ENCODE measurements at regions not wholly inside any gene's neighbourhood (a gene's known extent, or its start where the extent isn't known, plus 50 kb on each side); places are given as distances from the start of the nearest gene placed in this dataset.
"Not testable (repeated sequence)": the region's sequence is repeated elsewhere in the genome, so short reads cannot be mapped to it uniquely, and the experiment has no call there.

DNA sequence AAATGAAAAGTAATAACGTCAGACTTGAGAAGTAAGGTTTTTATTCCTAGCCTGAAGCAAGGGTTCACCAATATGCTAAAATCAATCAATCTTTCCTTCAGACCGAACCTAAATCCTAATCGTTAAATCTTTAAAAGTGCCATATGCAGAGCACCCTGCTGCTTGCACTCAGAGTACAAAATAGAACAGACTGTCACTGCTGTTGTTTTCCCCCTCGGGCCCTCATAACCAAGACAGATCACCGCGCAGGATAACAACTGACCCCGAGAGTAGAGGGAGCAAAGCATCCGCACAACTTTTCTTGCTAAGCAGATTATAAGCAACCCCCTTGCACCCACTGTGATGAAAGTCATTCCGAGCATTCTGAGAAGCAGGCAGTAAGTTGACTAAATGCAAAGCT lies 550.9 kb upstream of the NDST4 start:
- DNase-seq (ENCODE audit: low read depth): no peak

DNA sequence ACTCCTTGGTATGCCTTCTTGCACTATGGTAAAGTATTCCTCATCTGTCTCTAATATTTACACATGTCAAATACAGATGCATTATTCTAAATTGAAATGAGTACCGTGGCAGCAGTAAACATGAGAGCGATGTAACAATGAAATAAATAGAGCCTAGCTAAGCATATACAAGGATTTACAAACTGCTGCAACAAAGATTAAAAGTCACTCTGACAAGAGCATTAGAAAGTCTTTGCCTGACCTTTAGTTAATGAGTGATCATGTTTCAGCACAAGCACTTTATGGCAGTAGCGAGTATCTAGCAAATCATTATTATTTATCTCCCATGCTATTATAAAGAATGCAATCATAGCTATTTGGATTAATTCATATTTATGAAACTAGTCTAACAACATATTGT lies 547.0 kb upstream of the NDST4 start:
- no peak for DNase-seq (ENCODE audit: low read depth)

DNA sequence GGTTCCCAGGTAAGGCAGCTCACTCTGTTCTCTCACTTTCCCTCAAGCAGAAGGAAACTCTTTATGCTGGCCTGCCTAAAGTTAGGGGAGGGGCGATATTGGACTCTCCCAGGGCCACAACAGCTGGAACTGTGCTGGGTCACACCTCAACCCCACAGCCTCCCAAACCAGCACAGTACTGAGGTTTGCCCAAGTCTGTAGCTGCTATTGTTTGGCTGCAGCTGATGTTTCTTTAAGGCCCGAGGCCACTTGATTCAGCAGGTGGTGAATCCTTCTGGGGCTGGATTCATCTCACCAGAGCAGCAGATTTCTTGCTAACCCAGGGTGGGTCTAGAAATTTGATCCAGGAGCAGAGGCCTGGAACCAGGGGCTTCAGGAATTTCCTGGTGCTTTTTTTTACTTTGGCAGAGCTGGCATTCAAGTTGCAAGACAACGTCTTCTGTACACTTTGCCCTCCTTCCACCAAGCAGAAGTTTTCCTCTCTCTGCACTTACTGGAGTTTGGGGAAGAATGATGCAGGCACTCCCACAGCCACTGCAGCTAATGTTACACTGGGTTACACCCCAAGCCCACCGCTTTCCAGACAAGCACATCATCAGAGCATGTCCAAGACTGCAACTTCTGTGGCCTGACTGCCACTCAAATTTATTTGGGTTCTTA lies 544.7 kb upstream of the NDST4 start:
- DNase-seq (ENCODE audit: low read depth): no peak

DNA sequence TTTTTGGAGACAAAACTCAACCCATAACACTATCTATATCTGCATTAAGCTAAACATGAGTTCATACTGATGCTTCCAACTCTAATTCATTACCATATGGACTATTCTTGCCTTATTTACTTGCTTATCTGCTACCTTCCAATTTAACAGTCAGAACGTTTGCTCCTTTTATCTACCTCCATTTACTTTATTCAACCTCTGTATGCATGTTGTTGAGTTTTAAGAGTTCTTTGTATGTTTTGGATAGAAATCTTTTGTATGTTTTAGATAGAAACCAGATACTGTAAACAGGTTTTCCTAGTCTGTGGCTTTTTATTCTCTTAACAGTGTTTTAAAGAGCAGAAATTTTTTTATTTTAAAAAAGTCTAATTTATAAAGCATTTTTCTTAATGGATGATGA lies 542.2 kb upstream of the NDST4 start:
- no peak for DNase-seq (ENCODE audit: low read depth)

DNA sequence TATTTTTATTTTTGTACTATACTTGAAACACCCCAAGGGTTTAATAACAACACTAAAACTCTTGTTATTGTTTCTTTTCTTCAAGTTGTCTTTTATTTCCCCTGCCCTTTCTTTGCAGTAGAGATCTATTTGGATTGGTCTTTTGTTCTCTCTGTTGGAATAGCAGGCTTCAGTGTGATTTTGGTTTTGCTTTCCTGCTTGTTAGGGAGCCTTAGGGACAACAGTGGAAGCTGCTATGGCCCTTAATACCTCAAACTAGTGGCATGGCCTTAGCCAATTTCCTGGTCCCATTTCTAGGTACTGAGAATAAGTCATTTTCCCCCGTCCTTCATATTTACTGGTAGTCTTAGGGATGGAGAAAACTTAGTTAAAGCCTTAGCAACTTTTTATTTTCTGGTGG lies 535.4 kb upstream of the NDST4 start:
- no peak for DNase-seq (ENCODE audit: low read depth)

DNA sequence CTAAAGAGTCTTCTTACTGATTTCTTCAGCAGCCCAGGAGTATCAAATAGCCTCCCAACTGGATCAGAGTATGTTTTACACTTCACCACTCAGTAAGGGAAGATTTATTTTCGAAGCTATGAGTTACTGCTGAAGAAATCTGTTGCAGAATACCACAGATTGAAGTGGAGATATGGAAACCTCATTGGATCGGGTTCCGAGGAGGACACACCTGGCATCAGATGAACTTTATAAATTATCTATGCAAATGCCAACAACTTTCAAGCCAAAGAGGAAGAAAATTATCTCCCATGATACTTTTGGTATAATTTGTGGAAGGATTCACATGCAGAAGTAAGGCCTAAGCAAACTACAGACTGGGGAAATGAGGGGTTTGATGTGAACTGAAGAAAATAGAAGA lies 515.9 kb upstream of the NDST4 start:
- no peak for DNase-seq (ENCODE audit: low read depth)

DNA sequence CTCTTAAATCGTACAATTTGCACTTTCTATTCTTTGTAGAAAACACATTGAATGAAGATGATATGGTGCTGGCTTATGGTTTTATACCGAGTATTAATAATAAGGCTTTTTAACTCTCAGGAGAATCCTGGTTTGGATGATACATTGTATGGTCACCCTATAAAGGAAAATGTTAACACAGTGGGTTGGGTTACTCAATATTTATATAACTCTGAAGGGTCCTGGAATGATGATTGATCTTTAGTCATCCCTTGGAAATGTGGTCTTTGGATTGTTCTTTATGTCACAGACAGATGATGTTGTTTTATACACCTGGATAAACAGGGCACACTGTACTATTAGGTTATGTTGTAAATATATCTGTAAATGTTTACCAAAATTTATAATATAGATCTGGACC lies 496.2 kb upstream of the NDST4 start:
- peak; percentile 12 for DNase-seq (ENCODE audit: low read depth)

DNA sequence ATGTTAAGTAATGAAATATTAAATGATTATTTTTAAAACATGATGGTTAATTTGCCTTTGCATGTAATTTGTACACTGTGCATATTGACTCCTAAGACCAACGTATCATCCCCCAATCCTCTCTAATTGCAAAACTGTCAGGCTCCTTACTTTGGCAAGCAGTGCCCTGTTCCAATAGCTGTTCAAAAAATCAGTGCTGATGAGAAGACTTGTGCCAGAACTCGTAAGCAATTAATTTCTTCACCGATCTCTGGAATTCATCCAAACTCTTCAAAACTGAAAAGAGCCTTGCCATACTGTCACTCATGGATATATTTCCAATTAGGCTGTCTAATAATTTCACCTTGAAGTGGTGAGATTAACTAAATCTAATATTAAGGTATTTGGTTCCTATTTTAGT lies 493.9 kb upstream of the NDST4 start:
- no peak for DNase-seq (ENCODE audit: low read depth)

DNA sequence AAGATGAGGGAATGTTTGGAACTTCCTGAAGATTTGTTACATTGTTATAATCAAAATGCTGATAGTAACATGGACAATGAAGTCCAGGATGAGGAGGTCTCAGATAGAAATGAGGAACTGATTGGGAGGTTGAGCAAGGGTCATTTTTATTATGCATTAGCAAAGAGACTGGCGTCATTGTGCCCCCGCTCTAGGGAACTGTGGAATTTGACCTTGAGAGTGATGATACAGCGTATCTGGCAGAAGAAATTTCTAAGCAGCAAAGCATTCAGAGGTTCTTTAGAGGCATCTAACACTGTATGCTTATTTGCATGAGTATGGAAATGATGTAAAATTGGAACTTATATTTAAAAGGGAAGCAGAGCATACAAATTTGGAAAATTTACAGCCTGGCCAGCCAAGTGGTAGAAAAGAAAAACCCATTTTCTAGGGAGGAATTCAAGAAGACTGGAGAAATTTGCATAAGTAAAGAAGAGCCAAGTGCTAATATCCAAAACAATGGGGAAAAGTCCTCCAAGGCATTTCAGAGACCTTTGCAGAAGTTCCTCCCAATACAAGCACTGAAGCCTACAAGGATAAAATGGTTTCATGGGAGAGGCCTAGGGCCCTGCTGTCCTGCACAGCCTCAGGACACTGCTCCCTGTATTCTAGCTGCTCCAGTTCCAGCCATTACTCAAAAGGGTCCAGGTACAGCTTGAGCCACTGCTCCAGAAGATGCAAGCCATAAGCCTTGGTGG lies 483.0 kb upstream of the NDST4 start:
- no peak for DNase-seq (ENCODE audit: low read depth)

DNA sequence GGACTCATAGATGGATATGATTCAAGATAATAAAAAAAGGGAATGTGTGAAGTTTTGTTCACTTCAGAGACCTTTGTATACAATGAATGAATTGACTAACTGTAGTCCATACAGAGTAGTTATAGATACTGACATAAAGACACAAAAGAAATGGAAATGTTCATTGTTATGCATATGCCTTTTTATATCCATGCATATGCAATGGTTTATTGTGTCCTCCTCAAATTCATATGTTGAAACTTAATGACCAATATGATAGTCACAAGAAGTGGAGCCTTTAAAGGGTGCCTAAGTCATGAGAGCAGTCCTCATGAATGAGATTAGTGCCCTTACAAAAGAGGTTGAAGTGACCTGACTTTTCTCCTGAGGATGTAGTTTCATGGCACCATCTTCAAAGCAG lies 467.5 kb upstream of the NDST4 start:
- DNase-seq (ENCODE audit: low read depth): no peak

DNA sequence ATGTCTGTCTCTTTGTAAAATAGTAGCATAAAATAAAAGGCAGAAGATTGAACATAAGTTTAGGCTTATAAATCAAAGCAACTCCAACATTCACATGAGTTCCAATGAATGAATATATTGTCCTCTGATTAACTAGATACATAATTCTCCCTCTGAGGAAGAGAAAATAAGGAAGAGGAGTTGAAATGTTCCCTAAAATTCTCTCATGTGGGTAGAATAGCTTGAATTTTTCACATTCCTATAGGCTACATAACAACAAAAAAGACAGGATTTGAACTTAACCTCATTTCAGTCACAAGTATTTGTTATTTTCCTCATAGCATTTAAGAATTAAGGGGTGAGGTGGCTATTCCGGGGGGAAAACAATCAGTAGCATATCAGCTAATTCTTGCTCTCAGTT lies 462.4 kb upstream of the NDST4 start:
- peak; percentile 2 for DNase-seq (ENCODE audit: low read depth)

DNA sequence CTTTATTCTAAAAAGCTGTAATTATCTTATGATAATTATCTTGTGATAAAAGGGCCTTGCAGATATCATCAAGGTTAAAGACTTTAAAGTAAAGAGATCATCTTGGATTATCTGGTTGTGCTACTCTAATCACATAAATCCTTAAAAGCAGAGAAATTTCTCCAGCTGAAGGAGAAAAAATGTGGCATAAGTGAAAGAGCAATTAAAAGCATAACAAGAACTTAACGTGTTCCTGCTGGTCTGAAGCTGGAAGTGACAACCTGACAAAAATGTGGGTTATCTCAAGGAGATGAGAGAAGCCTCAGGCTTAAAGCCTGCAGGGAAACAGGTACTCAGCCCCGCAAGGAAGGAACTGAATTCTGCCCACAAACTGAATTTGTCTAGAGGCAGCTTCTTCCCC lies 449.1 kb upstream of the NDST4 start:
- no peak for DNase-seq (ENCODE audit: low read depth)

DNA sequence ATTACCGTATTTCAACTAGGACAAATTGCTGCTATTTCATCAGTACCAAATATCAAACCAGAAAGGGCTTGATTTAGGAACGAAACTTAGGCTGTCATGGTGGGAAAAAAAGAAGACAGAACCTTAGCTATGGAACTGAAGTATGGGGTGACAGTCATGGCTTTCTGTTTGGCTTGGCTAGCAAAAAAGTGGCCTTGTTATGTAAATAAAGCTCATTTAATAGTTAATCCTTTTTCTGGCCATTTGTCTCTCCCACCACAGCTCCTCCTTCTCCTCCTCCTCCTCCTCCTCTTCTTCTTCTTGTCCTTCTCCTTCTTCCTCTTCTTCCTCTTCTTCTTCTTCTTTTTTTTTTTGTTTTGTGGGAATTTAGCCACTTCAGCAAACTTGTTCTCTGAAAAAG lies 434.7 kb upstream of the NDST4 start:
- no peak for DNase-seq (ENCODE audit: low read depth)

DNA sequence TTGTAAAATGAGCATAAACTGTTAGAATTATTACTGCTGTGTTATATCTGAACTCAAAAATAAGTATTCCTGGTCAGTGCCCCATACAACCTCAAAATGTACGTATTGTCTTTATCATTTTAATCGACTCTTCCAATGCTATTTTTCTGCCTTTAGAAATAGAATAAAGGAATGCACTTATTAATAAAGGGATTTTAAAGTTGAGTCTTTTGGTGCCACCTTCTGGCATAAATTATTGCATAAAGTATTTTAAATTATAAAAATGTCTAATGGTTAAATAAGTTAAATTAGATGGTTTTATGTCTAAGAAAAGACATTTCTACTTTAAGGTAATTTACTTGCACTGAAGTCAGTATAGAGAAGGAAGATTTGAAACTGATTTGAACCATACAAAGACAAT lies 424.0 kb upstream of the NDST4 start:
- DNase-seq (ENCODE audit: low read depth): peak; percentile 18

DNA sequence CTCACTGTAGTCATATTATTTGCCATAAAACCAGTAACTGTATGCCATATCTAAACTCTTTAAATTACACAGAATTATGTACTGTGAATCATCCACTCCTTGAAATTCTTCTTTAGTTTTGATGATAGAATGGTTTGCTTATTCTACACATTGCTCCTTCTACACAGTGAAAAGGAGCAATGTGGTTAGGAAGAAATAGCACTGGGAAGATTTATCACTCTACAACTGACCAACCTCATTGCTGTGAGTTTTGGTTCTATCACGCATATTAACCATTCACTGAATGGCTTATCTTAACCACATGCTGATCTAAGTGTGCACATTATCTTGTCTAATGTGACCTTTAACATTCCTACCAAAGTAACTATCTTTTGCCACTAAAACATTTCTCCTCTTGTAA lies 415.7 kb upstream of the NDST4 start:
- no peak for DNase-seq (ENCODE audit: low read depth)

DNA sequence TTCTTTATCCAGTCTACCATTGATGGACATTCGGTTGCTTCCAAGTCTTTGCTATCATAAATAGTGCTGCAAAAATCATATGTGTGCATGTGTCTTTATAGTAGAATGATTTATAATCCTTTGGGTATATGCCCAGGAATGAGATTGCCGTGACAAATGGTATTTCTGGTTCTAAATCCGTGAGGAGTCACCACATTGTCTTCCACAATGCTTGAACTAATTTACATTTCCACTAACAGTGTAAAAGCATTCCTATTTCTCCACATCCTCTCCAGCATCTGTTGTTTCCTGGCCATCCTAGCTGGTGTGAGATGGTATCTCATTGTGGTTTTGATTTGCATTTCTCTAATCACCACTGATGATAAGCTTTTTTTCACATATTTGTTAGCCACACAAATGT lies 406.1 kb upstream of the NDST4 start:
- peak; percentile 2 for DNase-seq (ENCODE audit: low read depth)

DNA sequence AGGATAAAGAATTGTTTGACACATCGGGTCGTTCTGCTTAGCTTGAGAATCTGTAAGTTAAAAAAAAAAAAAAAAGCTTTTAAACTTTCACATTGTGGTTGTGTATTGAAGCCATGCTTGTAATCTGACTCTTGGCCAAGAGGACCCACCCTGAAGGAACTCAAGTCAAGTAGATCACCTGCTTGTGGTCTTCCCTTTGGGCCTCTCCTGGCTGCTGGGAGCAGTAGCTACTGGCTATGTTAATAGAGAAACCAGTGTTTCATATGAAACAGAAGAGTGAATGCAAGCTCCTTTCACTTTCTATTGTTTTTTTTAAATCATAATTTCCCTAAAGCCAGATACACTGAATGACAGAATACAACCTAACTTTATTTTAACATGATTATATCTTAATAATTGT lies 402.4 kb upstream of the NDST4 start:
- no peak for DNase-seq (ENCODE audit: low read depth)

DNA sequence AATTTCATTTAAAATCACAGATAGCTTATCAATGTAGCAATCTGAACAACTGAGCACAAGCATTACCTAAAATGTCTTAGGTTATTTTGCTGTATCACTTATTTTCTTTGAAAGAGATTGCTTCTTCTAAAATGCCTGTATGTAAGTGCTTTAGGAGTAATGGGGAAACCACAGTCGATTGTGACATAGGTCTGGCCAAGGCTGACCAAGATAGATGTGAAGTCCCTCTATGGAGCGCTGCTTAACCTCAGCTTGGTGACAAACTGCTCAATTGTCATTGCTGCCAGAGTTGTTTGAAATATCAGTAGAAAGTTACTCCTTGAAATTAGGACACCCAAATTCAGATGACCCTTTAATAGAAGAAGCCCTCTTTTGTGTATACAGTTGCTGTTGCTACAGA lies 401.9 kb upstream of the NDST4 start:
- no peak for DNase-seq (ENCODE audit: low read depth)

DNA sequence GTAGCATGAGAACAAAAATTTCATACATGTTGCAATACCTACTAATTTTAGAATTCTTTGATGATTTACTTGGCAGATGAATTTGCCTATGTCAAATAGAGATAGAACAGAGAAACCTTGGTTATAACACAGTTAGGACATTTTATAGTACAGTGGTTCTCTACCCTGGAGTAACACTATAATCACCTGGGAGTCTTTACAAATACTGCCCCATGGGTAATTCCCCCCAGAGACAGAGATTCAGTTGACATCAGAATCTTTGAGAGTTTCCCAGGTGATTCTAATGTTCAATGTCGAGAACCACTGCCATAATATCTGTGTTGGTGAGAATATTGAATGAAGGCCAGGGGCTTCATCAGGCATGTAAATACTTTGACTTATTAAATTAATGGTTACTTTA lies 401.3 kb upstream of the NDST4 start:
- DNase-seq (ENCODE audit: low read depth): no peak

DNA sequence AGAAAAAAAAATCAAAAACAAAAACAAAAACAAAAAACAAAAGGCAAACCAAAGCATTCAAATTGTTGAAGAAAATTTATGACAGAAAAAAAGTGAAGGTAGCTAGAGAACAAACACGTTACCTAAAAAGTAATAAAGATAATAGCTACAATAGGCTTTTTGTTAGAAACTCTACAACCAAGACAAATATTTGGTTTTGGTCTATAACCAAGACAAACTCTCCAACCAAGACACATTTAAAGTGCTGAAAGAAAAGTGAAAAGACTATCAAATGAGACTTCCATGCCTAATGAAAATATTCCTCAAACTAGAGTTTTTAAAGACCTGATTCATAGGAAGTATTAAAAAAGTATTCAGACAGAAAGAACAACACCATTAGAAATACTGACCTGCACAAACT lies 391.9 kb upstream of the NDST4 start:
- DNase-seq (ENCODE audit: low read depth): no peak

DNA sequence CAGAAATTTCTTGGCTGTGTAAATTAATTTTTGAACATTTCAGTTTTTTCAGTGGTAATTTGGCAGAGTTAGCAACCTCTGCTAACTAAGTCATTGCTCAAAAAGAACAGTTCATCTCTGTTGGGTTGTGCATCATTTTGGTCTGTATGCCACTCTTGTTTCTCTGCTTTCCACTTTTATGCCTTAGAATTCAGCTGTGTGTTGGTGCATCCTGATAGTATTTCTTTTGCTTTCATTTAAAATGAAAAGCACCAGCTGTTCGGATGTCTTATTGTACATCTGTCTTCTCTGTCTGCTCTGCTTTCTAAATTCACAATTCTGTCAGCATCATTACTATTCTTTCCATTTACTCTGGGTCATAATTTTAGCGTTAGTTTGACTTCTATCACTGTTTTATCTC lies 388.2 kb upstream of the NDST4 start:
- no peak for DNase-seq (ENCODE audit: low read depth)

DNA sequence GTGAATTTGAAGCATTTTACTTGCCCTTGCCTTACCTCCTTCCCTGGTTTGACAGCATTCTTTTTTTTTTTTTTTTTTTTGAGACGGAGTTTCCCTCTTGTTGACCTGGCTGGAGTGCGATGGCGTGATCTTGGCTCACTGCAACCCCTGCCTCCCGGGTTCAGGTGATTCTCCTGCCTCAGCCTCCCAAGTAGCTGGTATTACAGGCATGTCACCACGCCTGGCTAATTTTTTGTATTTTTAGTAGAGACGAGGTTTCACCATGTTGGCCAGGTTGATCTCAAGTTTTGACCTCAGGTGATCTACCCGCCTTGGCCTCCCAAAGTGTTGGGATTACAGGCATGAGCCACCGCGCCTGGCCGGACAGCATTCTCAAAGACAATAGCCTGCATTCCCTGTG lies 380.4 kb upstream of the NDST4 start:
- DNase-seq (ENCODE audit: low read depth): not testable (repeated sequence)

DNA sequence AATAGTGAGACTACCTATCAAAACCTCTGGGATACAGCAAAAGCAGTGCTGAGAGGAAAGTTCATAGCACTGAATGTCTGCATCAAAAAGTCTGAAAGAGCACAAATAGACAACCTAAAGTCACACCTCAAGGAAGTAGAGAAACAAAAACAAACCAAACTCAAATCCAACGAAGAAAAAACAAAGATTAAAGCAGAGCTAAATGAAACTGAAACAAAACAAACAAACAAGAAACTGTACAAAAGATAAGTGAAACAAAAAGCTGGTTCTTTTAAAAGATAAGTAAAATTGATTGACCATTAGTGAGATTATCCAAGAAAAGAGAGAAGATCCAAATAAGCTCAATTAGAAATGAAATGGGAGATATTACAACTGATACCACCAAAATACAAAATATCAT lies 378.3 kb upstream of the NDST4 start:
- no peak for DNase-seq (ENCODE audit: low read depth)

DNA sequence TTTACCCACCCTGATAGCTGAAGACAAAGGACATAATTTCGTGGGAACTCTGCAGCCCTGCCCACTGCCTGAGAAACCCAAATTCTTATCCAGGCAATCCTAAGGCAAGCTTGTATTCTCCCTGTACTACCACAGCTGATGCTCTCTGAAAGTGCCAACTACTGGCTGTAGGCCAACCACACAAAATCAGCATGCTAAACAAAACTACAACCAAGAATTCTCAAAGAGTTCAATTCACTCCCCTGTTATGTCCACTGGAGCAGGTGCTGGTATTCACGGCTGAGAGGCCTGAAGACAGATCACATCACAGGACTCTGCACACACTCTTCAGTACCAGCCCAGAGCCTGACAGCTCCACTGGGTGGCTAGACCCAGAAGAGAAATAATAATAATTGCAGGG lies 375.9 kb upstream of the NDST4 start:
- DNase-seq (ENCODE audit: low read depth): no peak
